ENCODE measurements at regions not wholly inside any gene's neighbourhood (a gene's known extent, or its start where the extent isn't known, plus 50 kb on each side); places are given as distances from the start of the nearest gene placed in this dataset.

- Histone ChIP-seq H3K4me3 (no peak overlapping the region), H3K9me3 (peaks cover 0 to 24% (median 11%) of the 10 kb centered on the region in 12 donors), H3K27ac (peak overlapping the region in 1 of 12 donors; percentile 7), H3K36me3 (no peaks in the 10 kb centered on the region), H3K4me1 (no peaks in the 10 kb centered on the region), H3K27me3 (no peaks in the 10 kb centered on the region)
- TF ChIP-seq POLR2A (IDR thresholded peaks at IDR 0.05): no peak
- TF ChIP-seq CTCF (IDR thresholded peaks at IDR 0.05): no peak
- intact Hi-C loops (cut with DNase I): no loop called here
- 35 to 54% (median 44%) methylated on average over 2 of the region's 2 CpGs for WGBS, 4 donors
- ATAC-seq (peak in 1 of 4 donors; percentile 70), DNase-seq (no peak)
These were observed 971.1 kb upstream of the MAN1A1 start for GRCh38 chr6:120320481-120321162.

- Histone ChIP-seq H3K27ac (no peak overlapping the region), H3K36me3 (no peaks in the 10 kb centered on the region), H3K4me3 (no peak overlapping the region), H3K9me3 (no peaks in the 10 kb centered on the region), H3K27me3 (no peaks in the 10 kb centered on the region), H3K4me1 (no peaks in the 10 kb centered on the region)
- WGBS, 4 donors: 85 to 96% (median 90%) methylated on average over 1 of the region's 1 CpG
- no peak for ATAC-seq
- DNase-seq: no peak
- TF ChIP-seq POLR2A (IDR thresholded peaks at IDR 0.05): no peak
- TF ChIP-seq CTCF (IDR thresholded peaks at IDR 0.05): no peak
- intact Hi-C loops (cut with DNase I): no loop called here
These were observed 954.7 kb upstream of the MAN1A1 start for GRCh38 chr6:120304223-120304622.

GRCh38 chr6:120303527-120303926 lies 954.0 kb upstream of the MAN1A1 start:
- Histone ChIP-seq H3K4me1 (no peaks in the 10 kb centered on the region), H3K4me3 (no peak overlapping the region), H3K27ac (no peak overlapping the region), H3K36me3 (no peaks in the 10 kb centered on the region), H3K27me3 (no peaks in the 10 kb centered on the region), H3K9me3 (no peaks in the 10 kb centered on the region)
- intact Hi-C loops (cut with DNase I): no loop called here
- TF ChIP-seq POLR2A (IDR thresholded peaks at IDR 0.05): no peak
- no peak for TF ChIP-seq CTCF (IDR thresholded peaks at IDR 0.05)
- ATAC-seq (no peak), DNase-seq (no peak)
- WGBS, 4 donors: 85 to 92% (median 89%) methylated on average over 2 of the region's 2 CpGs

DNA sequence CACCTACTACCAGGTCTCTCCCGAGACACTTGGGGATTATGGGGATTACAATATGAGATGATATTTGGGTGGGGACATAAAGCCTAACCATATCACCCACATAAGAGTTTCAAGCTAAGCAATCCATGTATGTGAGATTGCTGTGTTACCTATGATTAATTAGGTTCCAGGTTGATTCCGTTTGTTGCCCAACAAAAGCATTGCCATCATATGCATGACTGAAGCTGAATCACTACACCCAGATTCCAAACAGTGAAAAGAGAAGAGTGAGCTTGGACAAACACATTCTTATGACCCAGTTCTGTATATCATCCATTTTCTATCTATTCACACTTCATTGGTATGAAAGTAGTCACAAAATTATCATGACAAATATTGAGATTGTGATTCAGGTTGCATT lies 952.5 kb upstream of the MAN1A1 start:
- Histone ChIP-seq H3K36me3 (no peaks in the 10 kb centered on the region), H3K27me3 (no peaks in the 10 kb centered on the region), H3K9me3 (no peaks in the 10 kb centered on the region), H3K4me3 (no peak overlapping the region), H3K4me1 (no peaks in the 10 kb centered on the region), H3K27ac (no peak overlapping the region)
- no peak for DNase-seq
- no peak for ATAC-seq
- TF ChIP-seq POLR2A (IDR thresholded peaks at IDR 0.05) (no peak), CTCF (IDR thresholded peaks at IDR 0.05) (no peak)
- WGBS, 4 donors: 89 to 97% (median 92%) methylated on average over 2 of the region's 2 CpGs
- intact Hi-C loops (cut with DNase I): no loop called here

Data from heart left ventricle (tissue), 16 donors.